DMS79 (cell line): ENCODE measurements at regions not wholly inside any gene's neighbourhood (a gene's known extent, or its start where the extent isn't known, plus 50 kb on each side); places are given as distances from the start of the nearest gene placed in this dataset.
A peak's percentile ranks its signal among the peaks of the same experiment; 100 is the strongest.

Source experiments
- DNase-seq: peaks from one replicate; lab custom pipeline; 2025; lab: John Stamatoyannopoulos, UW

DNA sequence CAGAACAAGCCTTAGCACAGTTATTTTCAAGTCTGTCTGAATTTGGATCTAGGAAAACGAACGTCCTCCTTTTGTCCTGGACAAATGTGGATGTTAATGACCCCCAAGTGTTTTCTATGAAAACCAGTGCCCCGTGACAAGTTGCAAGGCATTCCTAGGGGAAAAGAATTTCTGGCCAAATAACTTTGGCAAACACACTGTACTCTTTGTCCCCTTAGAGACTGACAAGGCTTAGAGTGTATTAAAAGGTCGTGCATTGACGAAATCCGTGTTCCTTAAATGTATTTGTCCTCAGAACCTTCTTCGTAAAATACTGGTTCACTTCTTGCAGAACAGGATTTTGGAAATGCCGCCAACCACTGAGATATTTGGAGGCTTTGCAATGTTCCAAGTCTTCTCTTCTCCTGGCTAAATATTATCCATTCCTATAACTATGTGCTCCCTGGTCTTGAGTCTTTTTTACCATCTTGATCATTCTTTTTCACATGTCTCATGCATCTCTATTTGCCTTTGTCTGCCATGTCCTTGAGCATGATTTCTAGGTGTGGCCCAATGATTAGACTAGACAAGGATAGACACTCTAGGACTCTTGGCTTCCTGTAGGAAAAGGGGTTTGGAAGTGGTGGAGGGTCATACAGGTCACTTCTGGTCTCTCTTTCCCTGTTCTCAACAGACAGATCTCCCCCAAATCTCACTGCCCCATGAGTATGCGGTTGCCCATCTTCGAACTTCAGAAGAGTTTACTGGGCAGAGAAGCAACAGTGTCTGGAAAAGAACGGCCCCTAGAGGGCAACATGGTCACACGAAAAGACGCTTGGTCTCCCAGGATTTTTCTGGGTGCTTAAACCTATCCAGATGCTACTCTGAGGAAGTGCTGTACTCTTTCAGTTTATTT, 117.5 kb downstream of the EDEM1 start:
- no peak for DNase-seq

DNA sequence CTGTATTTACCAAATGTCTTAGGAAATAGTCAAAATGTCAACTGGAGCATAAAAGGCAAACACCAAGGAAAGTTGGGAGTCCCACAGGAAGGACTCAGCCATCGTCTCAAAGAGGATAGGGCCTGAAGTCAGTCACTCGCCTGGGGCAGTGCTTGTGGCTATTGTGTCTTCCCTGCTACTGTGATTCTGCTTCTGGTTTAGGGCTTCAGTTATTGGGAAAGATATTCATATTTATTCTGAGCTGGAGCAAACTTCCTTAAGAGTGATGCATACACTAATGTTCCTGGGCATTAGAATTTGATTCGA, 118.1 kb downstream of the EDEM1 start:
- DNase-seq: no peak

DNA sequence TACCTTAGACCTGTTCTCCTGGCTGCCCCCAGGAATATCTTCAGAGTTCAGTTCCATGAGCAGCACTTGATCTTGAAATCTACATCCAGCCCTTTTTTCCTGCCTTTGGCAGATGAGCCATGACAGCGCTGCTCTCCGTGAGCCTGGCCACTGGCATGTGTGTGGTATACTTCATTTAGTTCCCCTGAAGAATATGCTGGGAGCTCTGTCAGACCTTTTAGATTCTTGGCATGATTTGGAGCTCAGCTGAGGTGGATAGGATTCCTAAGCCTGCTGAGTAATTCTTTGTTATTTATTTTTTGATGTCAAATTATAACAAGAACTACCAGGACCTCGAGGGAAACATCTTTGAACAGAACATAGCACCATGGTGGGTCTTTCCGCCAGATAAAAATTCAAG, 121.7 kb downstream of the EDEM1 start:
- DNase-seq: no peak

DNA sequence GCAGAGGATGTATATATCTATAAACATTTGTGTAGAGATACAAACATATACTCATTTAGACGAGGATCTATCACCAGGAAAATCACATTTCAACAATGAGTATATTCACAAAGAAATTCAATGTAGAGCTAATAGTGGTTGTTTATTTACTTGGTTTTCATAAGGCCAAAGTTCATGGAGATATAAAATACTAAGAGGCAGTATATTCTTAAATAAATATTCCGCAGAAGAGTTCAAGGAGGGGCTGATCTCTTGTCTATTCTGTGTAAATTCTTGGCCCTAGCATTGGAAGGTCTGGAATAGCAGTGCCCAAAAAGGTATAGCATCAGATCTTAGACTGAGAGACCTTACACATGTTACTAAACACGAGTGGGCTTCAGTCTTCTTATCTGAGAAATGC, 122.1 kb downstream of the EDEM1 start:
- DNase-seq: no peak

- no peak for DNase-seq
Observed at GRCh38 chr3:5310509-5310908, 123.0 kb downstream of the EDEM1 start.

DNA sequence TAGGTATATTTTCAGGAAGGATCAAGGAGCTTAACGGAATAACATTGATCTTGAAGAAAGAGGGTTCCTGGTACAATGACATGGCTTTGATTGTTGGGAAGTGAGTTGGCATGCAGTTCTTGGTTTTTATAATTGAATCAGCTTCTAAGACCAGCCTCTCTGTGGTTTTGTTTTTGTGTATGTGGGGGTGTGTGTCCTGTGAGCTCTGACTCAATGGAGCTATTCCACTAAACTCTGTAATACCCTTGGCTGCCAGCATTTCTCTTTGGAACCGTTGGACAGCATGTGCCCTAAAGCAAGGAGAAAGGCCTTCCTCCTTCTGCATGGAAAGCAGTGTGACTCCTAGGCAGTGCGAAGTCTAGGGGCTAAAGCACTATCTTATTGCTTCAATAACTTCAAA, 124.8 kb downstream of the EDEM1 start:
- DNase-seq: no peak

GRCh38 chr3:5314897-5315296, 127.4 kb downstream of the EDEM1 start:
- no peak for DNase-seq

DNA sequence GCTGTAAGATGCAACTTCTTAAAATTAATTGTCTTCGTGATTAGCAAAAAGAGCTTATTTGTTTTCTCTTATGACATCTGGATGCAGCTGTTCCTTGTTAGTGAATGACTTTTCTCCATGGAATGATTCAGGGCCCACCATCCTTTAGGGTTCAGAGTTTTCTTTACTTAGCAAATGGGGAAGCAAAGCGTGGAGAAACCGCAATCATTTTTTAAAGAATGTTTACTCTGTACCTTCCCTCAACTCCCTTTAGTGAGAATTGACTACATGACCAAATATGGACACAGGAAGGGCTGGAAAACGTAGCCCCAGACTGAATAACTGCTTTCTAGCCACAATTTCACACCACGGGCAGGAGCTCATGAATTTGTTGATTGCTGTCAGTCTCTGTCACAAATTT, 130.1 kb downstream of the EDEM1 start:
- DNase-seq: no peak

DNA sequence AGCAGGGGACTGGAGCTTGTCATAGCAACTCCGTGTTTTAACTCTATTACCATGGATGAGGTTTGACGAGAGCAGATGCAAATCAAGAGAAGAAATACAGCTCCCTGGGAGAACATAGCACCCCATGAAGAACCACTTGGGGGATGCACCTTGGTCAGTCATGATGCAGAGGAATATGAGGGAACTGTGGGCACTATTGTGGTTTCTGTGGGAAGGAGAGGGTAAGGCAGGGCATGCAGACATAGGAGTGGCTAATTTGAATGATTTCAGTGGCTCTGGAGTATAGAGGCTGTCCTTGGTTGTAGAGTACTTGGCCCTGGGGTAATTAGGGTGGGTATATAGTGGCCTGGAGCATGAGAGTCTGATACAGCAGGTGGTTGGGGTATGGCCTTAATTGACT, 131.9 kb downstream of the EDEM1 start:
- no peak for DNase-seq

GRCh38 chr3:5321666-5322340, 134.3 kb downstream of the EDEM1 start:
- DNase-seq: no peak

GRCh38 chr3:5324780-5325179, 137.3 kb downstream of the EDEM1 start:
- DNase-seq: no peak

DNA sequence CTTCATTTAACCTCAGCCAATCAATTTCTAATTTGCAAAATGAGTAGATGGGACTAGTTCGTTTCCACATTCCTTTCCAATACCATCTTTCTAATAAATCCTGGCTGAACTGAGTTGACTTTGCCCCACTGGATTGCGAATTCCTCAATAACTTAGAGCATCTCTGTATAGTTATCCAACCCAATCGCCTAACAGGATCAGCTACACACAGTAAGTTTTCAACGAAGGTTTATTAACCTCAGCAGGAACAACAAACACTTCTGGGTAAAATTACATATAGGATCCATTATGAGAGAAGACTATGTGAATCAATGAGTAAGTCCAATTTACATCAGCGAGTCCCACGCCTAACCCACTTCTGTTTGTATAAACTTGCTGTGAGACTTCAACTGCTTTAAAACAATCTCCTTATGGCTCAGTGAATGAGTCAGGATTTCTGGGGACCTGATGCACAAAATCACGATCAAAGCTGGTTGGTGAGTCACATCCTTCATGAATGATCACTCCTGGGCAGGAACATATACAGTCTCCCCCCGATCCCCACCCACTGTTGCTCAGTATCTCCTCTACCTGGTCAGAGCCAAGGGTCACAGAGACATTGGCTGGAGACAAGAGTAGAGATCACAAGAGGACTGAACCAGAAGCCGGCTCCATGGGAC, 142.8 kb downstream of the EDEM1 start:
- no peak for DNase-seq

- DNase-seq: no peak
Observed at GRCh38 chr3:5331567-5332269, 144.2 kb downstream of the EDEM1 start.

GRCh38 chr3:5332270-5332956, 144.9 kb downstream of the EDEM1 start:
- no peak for DNase-seq

DNA sequence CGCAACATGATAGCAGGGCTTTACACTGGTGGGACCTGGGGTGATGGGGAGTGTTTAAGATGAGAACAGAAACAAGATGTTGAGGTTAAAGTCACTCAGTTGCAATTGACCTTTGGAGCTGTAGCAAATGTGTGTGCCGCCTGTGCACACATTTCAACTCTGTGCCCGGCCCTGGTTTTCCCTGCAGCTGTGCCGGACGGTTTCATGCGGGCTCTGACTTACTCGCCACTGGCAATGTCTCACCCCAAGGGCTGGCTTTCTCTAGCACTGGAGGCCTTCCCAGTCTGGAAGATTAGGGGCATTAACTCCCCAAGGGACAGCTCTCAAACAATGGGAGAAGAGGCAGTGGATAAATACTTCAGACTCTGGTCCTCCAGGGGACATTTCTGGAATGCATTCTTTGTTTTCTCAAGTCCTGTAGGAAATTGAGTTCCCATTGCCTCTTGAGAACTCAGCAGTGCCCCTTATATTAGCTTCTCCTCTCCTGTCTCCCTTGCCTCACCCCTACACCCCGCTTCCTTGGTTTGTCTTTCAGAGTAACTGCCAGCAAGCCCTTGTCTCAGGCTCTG, 152.5 kb downstream of the EDEM1 start:
- peak; percentile 25 for DNase-seq

DNA sequence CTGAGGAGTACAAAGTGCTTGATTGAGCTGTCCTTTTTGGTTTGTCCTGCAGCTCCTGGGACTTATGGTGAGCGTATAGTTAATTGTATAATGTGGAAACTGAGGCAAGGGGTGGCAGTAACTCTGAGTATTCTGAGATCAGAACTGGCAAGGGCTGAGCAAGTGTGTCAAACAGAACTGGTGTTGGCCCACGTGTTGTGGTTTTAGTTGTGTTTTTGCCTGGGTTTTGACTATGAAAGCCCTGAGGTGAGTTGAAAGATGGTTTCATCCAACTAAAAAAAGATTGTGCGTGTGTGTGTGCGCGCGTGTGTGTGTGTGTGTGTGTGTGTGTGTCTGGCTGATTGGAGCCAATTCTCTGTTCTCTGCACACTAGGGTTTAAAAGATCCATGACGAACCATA, 154.1 kb downstream of the EDEM1 start:
- DNase-seq: no peak

DNA sequence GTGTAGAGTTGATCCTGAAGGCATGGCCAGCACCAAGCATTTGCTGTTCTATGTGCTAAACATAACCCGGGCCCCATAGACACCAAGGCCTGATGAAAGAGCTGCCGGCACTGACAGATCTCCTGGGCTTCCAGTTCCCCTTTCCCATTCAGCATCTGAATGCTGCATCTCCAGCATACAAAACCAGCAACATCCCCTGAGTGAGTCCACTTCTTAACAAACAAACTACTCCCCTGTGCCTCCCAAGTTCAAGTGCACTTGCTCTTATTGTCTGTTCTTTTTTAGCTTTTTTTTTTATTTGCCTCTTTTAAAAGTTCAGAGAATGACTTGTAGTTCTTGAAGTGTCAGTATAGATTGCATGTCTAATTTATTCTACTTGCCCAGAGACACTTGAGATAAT, 156.0 kb downstream of the EDEM1 start:
- DNase-seq: peak; percentile 26

DNA sequence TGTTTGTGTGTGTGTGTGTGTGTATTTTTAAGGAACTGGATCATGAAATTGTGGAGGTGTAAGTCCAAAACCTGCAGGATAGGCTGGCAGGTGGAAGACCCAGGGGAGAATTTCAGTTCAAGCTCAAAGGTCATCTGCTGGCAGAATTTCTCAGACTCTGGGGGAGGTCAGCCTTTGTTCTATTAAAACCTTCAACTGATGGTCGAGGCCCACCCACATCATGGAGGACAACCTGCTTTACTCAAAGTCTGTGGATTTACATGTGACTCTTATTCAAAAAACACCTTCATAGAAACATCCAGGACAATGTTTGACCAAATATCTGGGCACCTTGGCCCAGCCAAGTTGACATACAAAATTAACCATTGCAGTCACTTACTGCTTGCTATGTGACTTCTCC, 157.2 kb downstream of the EDEM1 start:
- DNase-seq: no peak

DNA sequence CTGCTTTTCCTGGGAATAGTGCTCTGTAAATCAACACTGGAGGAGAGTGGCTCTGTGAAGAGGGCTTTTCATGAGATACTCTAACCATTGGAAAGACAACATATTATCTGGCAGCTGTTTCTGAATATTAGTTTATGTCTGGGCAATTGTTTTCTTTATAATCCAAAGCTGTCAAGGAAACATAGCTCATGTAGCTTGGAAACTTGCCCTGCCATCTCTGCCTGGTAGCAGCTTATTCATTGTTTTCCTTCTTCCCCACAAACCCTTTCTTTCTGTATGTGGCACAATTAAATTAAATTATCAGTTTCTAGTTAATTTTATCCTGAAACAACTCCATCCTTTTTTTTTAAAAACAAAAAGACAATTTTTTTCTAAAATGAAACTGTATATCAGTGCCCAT, 160.0 kb downstream of the EDEM1 start:
- no peak for DNase-seq

DNA sequence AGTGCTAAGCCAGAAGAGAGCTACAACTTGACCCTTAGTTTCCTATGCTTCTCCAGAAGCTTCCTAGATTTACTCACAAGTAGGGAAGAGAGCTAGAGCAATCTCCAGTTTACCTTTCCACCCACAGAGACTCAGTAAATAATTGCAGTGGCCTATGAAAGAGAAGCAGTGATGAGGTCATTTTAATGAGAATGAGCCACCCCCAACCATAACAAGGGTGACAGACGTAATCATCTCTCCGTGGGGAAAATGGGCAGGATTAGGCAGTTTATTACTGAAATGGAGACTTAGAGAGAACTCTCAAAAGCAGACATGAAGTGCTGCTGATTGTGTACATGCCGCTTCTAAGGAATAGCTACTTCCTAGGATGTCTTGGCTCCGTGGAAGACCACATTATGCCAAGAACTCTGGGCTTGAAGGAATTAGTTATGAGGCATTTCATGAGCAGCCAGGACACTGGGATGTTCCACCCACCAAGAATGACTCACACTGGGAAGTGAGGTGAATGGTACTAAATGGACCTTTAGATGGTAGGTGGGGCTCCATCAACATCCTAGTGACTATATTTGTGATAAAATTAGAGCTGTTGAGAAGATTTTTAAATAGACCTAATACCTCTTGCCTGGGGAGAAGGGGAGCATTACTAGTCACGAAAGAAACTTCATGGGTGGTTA, 160.9 kb downstream of the EDEM1 start:
- no peak for DNase-seq

DNA sequence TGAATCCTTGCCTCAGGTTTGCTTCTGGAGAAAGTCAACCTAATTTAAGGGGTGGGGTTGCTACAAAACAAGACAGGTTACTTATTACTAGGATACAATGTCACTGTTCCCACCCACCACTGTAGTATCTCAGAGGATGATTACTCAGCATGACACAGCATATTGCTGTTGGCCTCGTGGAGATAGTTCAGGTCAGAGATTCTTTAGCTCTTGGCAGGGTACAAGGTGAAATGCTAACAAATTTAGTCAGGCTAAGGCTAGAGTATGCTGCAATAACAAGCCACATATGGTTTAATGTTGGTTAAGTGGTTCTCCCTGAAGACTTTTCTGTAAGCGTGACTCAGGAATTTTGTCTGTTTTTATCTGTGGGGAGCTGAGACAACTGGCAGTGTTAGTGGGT, 161.8 kb downstream of the EDEM1 start:
- no peak for DNase-seq
